Activated CD4-positive, alpha-beta memory T cell treated with anti-CD3 and anti-CD28 coated beads, Interleukin-2, amount 10 ng/mL, durations not matched to agents 7 days and 5 days (primary cell): ENCODE measurements at regions not wholly inside any gene's neighbourhood (a gene's known extent, or its start where the extent isn't known, plus 50 kb on each side); places are given as distances from the start of the nearest gene placed in this dataset.

ENCODE experiments used
- CTCF ChIA-PET: fragments of 350-600 bp; sonication (Branson Sonifier 250); formaldehyde crosslinking; loops from one replicate; lab custom pipeline; 2021; ENCODE audit warnings: antibody characterized with exemption, inconsistent platforms; lab: Charles Lee
- POLR2A ChIA-PET: fragments of 350-600 bp; sonication (Branson Sonifier 250); formaldehyde crosslinking; loops from one replicate; lab custom pipeline; 2021; ENCODE audit warnings: antibody characterized with exemption; lab: Charles Lee
- DNase-seq: peaks from one replicate; pipeline ENCODE4 v3.0.0-alpha.2; 2020
- H3K27ac Mint-ChIP-seq: one replicate; pipeline ENCODE4 v1.8.0; 2021; ENCODE audit warnings: mild to moderate bottlenecking, mixed read lengths
- H3K27me3 Mint-ChIP-seq: one replicate; pipeline ENCODE4 v1.8.0; 2021; ENCODE audit warnings: mixed read lengths
- H3K36me3 Mint-ChIP-seq: one replicate; pipeline ENCODE4 v1.8.0; 2021; ENCODE audit warnings: low read depth, mixed read lengths
- H3K4me1 Mint-ChIP-seq: one replicate; pipeline ENCODE4 v1.8.0; 2021; ENCODE audit warnings: mixed read lengths
- H3K4me3 Mint-ChIP-seq: one replicate; pipeline ENCODE4 v1.8.0; 2021; ENCODE audit warnings: mild to moderate bottlenecking, mixed read lengths
- H3K9me3 Mint-ChIP-seq: one replicate; pipeline ENCODE4 v1.8.0; 2021; ENCODE audit warnings: mixed read lengths

- no peaks in the 10 kb centered on the region for H3K4me1 Mint-ChIP-seq
- H3K27ac Mint-ChIP-seq: no peak overlapping the region
- no peak overlapping the region for H3K4me3 Mint-ChIP-seq
- H3K36me3 Mint-ChIP-seq: no peaks in the 10 kb centered on the region
- no peaks in the 10 kb centered on the region for H3K27me3 Mint-ChIP-seq
- DNase-seq: no peak
- no peaks in the 10 kb centered on the region for H3K9me3 Mint-ChIP-seq
- CTCF ChIA-PET: no interaction called here
- POLR2A ChIA-PET: no interaction called here
Observed at GRCh38 chr4:173821036-173821435, 291.0 kb upstream of the HAND2 start.

GRCh38 chr4:173807347-173807746, 277.3 kb upstream of the HAND2 start:
- DNase-seq: no peak
- no peak overlapping the region for H3K4me3 Mint-ChIP-seq
- H3K9me3 Mint-ChIP-seq: no peaks in the 10 kb centered on the region
- no peaks in the 10 kb centered on the region for H3K36me3 Mint-ChIP-seq
- no peaks in the 10 kb centered on the region for H3K27me3 Mint-ChIP-seq
- POLR2A ChIA-PET: no interaction called here
- CTCF ChIA-PET: no interaction called here
- no peaks in the 10 kb centered on the region for H3K4me1 Mint-ChIP-seq
- H3K27ac Mint-ChIP-seq: no peak overlapping the region

GRCh38 chr4:173805884-173806283, 275.9 kb upstream of the HAND2 start:
- no peak overlapping the region for H3K27ac Mint-ChIP-seq
- no peaks in the 10 kb centered on the region for H3K36me3 Mint-ChIP-seq
- H3K4me1 Mint-ChIP-seq: no peaks in the 10 kb centered on the region
- CTCF ChIA-PET: no interaction called here
- DNase-seq: no peak
- POLR2A ChIA-PET: no interaction called here
- H3K4me3 Mint-ChIP-seq: no peak overlapping the region
- H3K9me3 Mint-ChIP-seq: no peaks in the 10 kb centered on the region
- H3K27me3 Mint-ChIP-seq: no peaks in the 10 kb centered on the region

DNA sequence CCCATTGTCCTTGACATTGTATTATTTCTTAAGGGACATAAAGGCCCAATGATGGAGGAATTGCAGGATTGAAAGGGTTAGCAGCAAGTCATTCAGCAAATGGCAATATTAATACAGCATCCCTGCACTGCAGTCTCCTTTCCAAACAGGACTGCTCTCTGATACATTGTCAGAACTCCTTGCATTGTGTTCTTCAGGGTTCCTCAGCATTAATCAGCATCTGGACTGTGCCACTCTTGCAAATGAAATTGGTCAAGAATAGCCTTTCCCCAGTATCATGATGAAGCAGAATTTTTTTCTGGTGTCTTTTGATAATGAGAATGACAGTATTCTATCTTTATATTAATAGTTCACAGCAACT, 272.6 kb upstream of the HAND2 start:
- H3K4me3 Mint-ChIP-seq: no peak overlapping the region
- no peaks in the 10 kb centered on the region for H3K36me3 Mint-ChIP-seq
- ChIA-PET CTCF (interaction anchor here (1.6 kb wide), 1 partner anchor 9 kb away, joined by 3 read pairs; no protein-coding TSS in a partner anchor), POLR2A (no interaction called here)
- H3K27ac Mint-ChIP-seq: no peak overlapping the region
- H3K27me3 Mint-ChIP-seq: no peaks in the 10 kb centered on the region
- no peaks in the 10 kb centered on the region for H3K4me1 Mint-ChIP-seq
- no peak for DNase-seq
- no peaks in the 10 kb centered on the region for H3K9me3 Mint-ChIP-seq

DNA sequence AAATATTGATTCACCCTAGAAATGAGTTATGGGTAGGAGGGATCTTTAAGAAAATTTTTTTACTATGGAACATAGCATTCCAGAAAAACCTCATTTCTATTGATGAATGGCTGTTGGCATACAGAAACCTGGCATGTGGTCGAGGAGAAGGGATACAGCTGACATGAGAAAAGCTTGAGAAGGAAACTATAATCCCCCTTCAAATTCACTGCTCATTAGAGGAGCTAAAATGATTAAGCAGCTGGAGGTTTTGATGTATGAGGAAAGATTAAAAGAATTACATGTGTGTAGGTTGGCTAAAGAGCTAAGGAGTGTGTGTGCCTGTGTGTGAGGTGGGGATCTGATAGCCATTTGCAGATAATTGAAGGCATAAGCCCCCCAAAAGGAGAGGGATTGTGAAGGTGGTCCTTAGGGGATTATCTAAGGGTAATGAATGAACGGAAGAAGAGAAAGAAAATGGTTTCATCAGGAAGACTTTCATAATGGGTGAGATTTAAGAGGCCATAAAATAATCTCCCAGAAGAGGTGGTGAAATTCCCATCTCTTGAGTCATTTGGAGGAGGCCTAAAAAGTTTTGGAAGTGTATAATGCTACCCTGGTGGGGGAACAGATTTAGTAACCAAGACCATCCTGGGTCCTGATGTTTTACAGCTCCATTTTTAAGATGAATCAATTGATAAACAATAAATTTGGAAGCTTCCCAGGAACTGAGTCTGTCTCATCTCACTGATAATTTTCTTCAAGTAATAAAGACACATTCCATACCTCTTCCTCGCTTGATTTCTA, 272.0 kb upstream of the HAND2 start:
- CTCF ChIA-PET: interaction anchor here (1.6 kb wide), 1 partner anchor 9 kb away, joined by 3 read pairs; no protein-coding TSS in a partner anchor
- Mint-ChIP-seq H3K9me3 (no peaks in the 10 kb centered on the region), H3K4me1 (no peaks in the 10 kb centered on the region), H3K27me3 (no peaks in the 10 kb centered on the region), H3K27ac (no peak overlapping the region), H3K4me3 (no peak overlapping the region), H3K36me3 (no peaks in the 10 kb centered on the region)
- POLR2A ChIA-PET: no interaction called here
- DNase-seq: no peak

DNA sequence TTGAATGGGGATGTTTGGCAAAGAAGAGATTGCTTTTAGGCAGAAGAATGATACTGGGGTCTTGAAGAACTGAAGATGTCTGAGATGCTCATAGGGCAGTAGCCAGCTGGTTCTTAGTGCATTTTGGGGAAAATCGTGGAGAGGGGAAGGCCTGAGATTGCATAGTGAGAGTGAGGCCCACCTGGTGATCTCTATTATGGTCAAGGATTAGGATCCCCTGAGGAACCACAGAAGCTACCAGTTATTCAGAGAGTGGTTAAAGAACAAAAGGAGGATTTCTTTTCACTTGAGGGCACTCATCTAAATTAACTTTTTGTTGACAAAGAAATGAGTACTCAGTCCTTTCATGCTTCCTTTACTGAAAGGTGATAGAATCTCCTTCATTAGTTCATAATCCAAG, 271.3 kb upstream of the HAND2 start:
- H3K27me3 Mint-ChIP-seq: no peaks in the 10 kb centered on the region
- CTCF ChIA-PET: interaction anchor here (1.6 kb wide), 1 partner anchor 10 kb away, joined by 3 read pairs; no protein-coding TSS in a partner anchor

DNA sequence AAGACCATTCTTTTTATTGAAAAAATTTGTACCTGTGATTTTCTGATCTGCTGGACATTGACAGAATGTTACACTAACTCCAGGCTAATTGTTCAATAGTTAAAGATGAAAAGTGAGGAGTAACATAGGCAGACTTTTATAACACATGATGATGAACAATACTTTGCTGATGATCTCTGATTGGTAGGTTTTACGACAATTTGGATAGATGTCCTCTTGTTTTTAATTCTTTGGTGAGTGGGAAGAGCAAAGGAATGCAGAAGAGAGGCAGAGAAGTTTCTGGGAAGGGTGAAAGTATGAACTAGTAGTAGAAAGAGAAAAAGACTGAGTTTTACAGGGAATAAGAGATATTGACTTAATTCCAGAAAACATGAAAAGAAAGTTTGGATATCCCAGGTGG, 267.3 kb upstream of the HAND2 start:
- no peak for DNase-seq
- no peaks in the 10 kb centered on the region for H3K27me3 Mint-ChIP-seq
- H3K4me1 Mint-ChIP-seq: no peaks in the 10 kb centered on the region
- POLR2A ChIA-PET: no interaction called here
- CTCF ChIA-PET: no interaction called here
- no peak overlapping the region for H3K4me3 Mint-ChIP-seq
- no peak overlapping the region for H3K27ac Mint-ChIP-seq
- no peaks in the 10 kb centered on the region for H3K36me3 Mint-ChIP-seq
- H3K9me3 Mint-ChIP-seq: no peaks in the 10 kb centered on the region

More for the DNA sequence above, 271.3 kb upstream of the HAND2 start:
- Mint-ChIP-seq H3K4me3 (no peak overlapping the region), H3K4me1 (no peaks in the 10 kb centered on the region), H3K36me3 (no peaks in the 10 kb centered on the region), H3K9me3 (no peaks in the 10 kb centered on the region), H3K27ac (no peak overlapping the region)
- DNase-seq: no peak
- POLR2A ChIA-PET: interaction anchor here (0.5 kb wide), 1 partner anchor 728 kb away, joined by 3 read pairs; no protein-coding TSS in a partner anchor

DNA sequence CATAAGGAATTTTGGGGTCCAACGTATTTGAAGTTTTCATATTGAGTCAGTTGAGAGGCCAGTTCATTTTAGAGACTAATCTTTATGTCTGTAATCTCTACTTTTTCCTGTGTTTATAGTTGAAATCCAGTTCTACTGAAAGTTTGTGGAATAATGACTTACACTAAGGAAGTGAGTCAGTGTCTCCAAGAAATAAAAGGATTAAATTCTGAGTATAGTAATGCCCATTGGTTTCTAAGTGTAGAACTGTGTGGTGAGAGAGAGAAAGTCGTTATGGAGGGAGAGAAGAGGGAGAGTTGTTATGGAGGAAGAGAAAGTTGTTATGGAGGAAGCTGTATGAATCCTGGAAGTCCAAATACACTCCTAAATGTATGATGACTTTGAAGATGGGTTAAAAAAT, 264.6 kb upstream of the HAND2 start:
- CTCF ChIA-PET: no interaction called here

GRCh38 chr4:173793937-173794510, 264.0 kb upstream of the HAND2 start:
- Mint-ChIP-seq H3K36me3 (no peaks in the 10 kb centered on the region), H3K4me3 (no peak overlapping the region), H3K27me3 (no peaks in the 10 kb centered on the region), H3K9me3 (no peaks in the 10 kb centered on the region), H3K27ac (no peak overlapping the region), H3K4me1 (no peaks in the 10 kb centered on the region)
- POLR2A ChIA-PET: no interaction called here
- DNase-seq: no peak
- CTCF ChIA-PET: no interaction called here

More for the DNA sequence above, 264.6 kb upstream of the HAND2 start:
- Mint-ChIP-seq H3K4me3 (no peak overlapping the region), H3K27ac (no peak overlapping the region), H3K36me3 (no peaks in the 10 kb centered on the region), H3K9me3 (no peaks in the 10 kb centered on the region), H3K4me1 (no peaks in the 10 kb centered on the region), H3K27me3 (no peaks in the 10 kb centered on the region)
- DNase-seq: no peak
- POLR2A ChIA-PET: interaction anchor here (0.6 kb wide), 1 partner anchor 1110 kb away, joined by 3 read pairs; no protein-coding TSS in a partner anchor

DNA sequence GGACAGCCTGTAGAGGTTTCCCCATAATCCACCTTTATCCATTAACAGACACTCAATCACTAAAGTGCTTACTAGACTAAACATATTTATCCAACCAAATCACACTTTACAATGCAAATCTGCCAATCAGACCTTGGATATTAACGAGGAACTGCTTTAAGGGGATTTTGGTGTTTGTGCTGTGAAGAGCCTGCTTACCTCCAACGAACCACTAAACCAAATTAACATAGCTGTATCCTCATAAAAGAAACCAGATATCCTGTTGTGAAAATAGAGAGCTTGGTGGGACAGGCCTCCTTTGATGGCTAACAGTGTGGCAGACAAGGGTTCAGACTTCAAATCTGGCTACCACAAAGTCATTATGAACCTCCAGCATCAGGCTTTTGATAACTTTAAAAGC, 252.6 kb upstream of the HAND2 start:
- Mint-ChIP-seq H3K9me3 (no peaks in the 10 kb centered on the region), H3K4me1 (no peaks in the 10 kb centered on the region), H3K4me3 (no peak overlapping the region), H3K36me3 (no peaks in the 10 kb centered on the region), H3K27me3 (no peaks in the 10 kb centered on the region), H3K27ac (no peak overlapping the region)
- DNase-seq: no peak
- ChIA-PET CTCF (no interaction called here), POLR2A (no interaction called here)

- no peak for DNase-seq
- Mint-ChIP-seq H3K27ac (no peak overlapping the region), H3K4me3 (no peak overlapping the region), H3K4me1 (peaks cover 4% of the 10 kb centered on the region), H3K9me3 (peaks cover 2% of the 10 kb centered on the region), H3K36me3 (no peaks in the 10 kb centered on the region), H3K27me3 (no peaks in the 10 kb centered on the region)
- CTCF ChIA-PET: no interaction called here
- POLR2A ChIA-PET: no interaction called here
Observed at GRCh38 chr4:173777921-173778320, 247.9 kb upstream of the HAND2 start.

- Mint-ChIP-seq H3K4me1 (peaks cover 4% of the 10 kb centered on the region), H3K4me3 (no peak overlapping the region), H3K9me3 (peaks cover 2% of the 10 kb centered on the region), H3K27ac (no peak overlapping the region), H3K27me3 (no peaks in the 10 kb centered on the region), H3K36me3 (no peaks in the 10 kb centered on the region)
- POLR2A ChIA-PET: no interaction called here
- DNase-seq: no peak
- CTCF ChIA-PET: no interaction called here
Observed at GRCh38 chr4:173777421-173777820, 247.4 kb upstream of the HAND2 start.

GRCh38 chr4:173769568-173769967, 239.5 kb upstream of the HAND2 start:
- peaks cover 3% of the 10 kb centered on the region for H3K9me3 Mint-ChIP-seq
- POLR2A ChIA-PET: no interaction called here
- no peaks in the 10 kb centered on the region for H3K36me3 Mint-ChIP-seq
- H3K4me1 Mint-ChIP-seq: no peaks in the 10 kb centered on the region
- DNase-seq: no peak
- CTCF ChIA-PET: no interaction called here
- no peak overlapping the region for H3K4me3 Mint-ChIP-seq
- H3K27ac Mint-ChIP-seq: no peak overlapping the region
- no peaks in the 10 kb centered on the region for H3K27me3 Mint-ChIP-seq

- H3K27me3 Mint-ChIP-seq: no peaks in the 10 kb centered on the region
- no peak for DNase-seq
- H3K27ac Mint-ChIP-seq: no peak overlapping the region
- no peaks in the 10 kb centered on the region for H3K4me1 Mint-ChIP-seq
- H3K9me3 Mint-ChIP-seq: peaks cover 3% of the 10 kb centered on the region
- no peaks in the 10 kb centered on the region for H3K36me3 Mint-ChIP-seq
- no peak overlapping the region for H3K4me3 Mint-ChIP-seq
- ChIA-PET CTCF (no interaction called here), POLR2A (no interaction called here)
Observed at GRCh38 chr4:173767650-173768049, 237.6 kb upstream of the HAND2 start.
